HCT116 (cell line): ENCODE measurements at regions not wholly inside any gene's neighbourhood (a gene's known extent, or its start where the extent isn't known, plus 50 kb on each side); places are given as distances from the start of the nearest gene placed in this dataset.

Source experiments
- ATAC-seq: fragments of 200-7000 bp; cut with Tn5 transposase; 2 replicates; pipeline ENCODE4 v1.9.1; 2020; ENCODE audit warnings: mild to moderate bottlenecking, moderate library complexity
- BruUV-seq: library from RNA; stranded (reverse); fragments of 400-500 nt; replicated peaks from 2 replicates; lab custom pipeline; 2021; lab: Mats Ljungman, UMichigan
- CTCF ChIA-PET: fragments of 300-600 bp; sonication (Branson Sonifier 250); formaldehyde crosslinking; loops from one replicate; lab custom pipeline; 2021; ENCODE audit warnings: antibody characterized with exemption; lab: Charles Lee
- POLR2A ChIA-PET: fragments of 300-600, 350-600 bp; sonication (Branson Sonifier 250); formaldehyde crosslinking; loops from one replicate; lab custom pipeline; 2021; ENCODE audit warnings: antibody characterized with exemption; lab: Charles Lee
- RAD21 ChIA-PET, 2 experiments: fragments of 300-600 bp; sonication (Branson Sonifier 250); formaldehyde crosslinking; loops; one replicate each; lab custom pipeline; 2023; ENCODE audit warnings: low total read pairs in 2 of 2; ENCODE audit not compliant: uncharacterized antibody in 2 of 2, unreplicated experiment in 2 of 2, low non-redundant PET in 1 of 2; lab: Charles Lee
- DNase-seq: peaks from one replicate; pipeline ENCODE4 v3.0.0-alpha.2; 2010; ENCODE audit warnings: low read depth, low spot score
- H2AFZ ChIP-seq: fragments of 200-600 bp; shearing (Covaris generic), sonication (generic); 2 replicates; pipeline ENCODE4 v1.6.1; 2017; ENCODE audit warnings: low read depth, mixed run types, mixed read lengths, antibody characterized with exemption, low read length; ENCODE audit not compliant: poor library complexity, severe bottlenecking
- H3K27ac ChIP-seq: 2 replicates; pipeline ENCODE4 v1.5.1; 2012; ENCODE audit warnings: low read depth, low read length
- H3K27me3 ChIP-seq: fragments of 200-600 bp; sonication (generic); 2 replicates; pipeline ENCODE4 v1.6.1; 2016; ENCODE audit warnings: mixed run types, low read length, mixed read lengths; ENCODE audit not compliant: insufficient read depth
- H3K36me3 ChIP-seq, 2 experiments: fragments of 200-500 bp in 1 of 2; fragments of 200-600 bp in 1 of 2; sonication (Bioruptor generic) in 1 of 2; sonication (generic) in 1 of 2; 2 replicates each; pipeline versions ENCODE4 v1.5.1 to v1.6.1; 2014 to 2016; ENCODE audit warnings: low read length in 2 of 2, inconsistent platforms in 1 of 2, mixed read lengths in 1 of 2, mixed run types in 1 of 2; ENCODE audit not compliant: insufficient read depth in 2 of 2, control insufficient read depth in 1 of 2
- H3K4me1 ChIP-seq, 2 experiments: fragments of 200-600 bp in 1 of 2; sonication (generic) in 1 of 2; 2 replicates each; pipeline versions ENCODE4 v1.5.1 to v1.6.1; 2012 to 2017; ENCODE audit warnings: low read length in 2 of 2, inconsistent platforms in 1 of 2, mild to moderate bottlenecking in 1 of 2, mixed read lengths in 1 of 2, mixed run types in 1 of 2, moderate library complexity in 1 of 2; ENCODE audit not compliant: insufficient read depth in 2 of 2, control insufficient read depth in 1 of 2
- H3K4me2 ChIP-seq: fragments of 200-600 bp; sonication (generic); 2 replicates; pipeline ENCODE4 v1.6.1; 2017; ENCODE audit warnings: mixed run types, low read length, mixed read lengths
- H3K4me3 ChIP-seq, 2 experiments: fragments of 200-600 bp in 1 of 2; sonication (generic) in 1 of 2; replicated peaks in 1 of 2; 2 replicates each; pipeline ENCODE4 v1.5.1; 2011 to 2016; ENCODE audit warnings: low read length in 2 of 2, control low read depth in 1 of 2, low read depth in 1 of 2, mild to moderate bottlenecking in 1 of 2, mixed read lengths in 1 of 2, mixed run types in 1 of 2
- H3K79me2 ChIP-seq: fragments of 200-600 bp; sonication (generic); 2 replicates; pipeline ENCODE4 v1.6.1; 2017; ENCODE audit warnings: mild to moderate bottlenecking, mixed run types, low read length, moderate library complexity, mixed read lengths; ENCODE audit not compliant: insufficient read depth
- H3K9ac ChIP-seq: fragments of 200-600 bp; sonication (generic); 2 replicates; pipeline ENCODE4 v1.6.1; 2016; ENCODE audit warnings: low read length, mixed read lengths
- H3K9me2 ChIP-seq: fragments of 200-600 bp; sonication (generic), shearing (Covaris generic); 2 replicates; pipeline ENCODE4 v1.6.1; 2017; ENCODE audit warnings: mixed run types, mild to moderate bottlenecking, moderate library complexity; ENCODE audit not compliant: insufficient read depth
- H3K9me3 ChIP-seq, 2 experiments: fragments of 200-500 bp in 1 of 2; fragments of 200-600 bp in 1 of 2; sonication (Bioruptor generic) in 1 of 2; sonication (generic) in 1 of 2; 2 replicates each; pipeline ENCODE4 v1.6.1; 2014 to 2017; ENCODE audit warnings: low read length in 2 of 2, mixed read lengths in 2 of 2, inconsistent platforms in 1 of 2, low read depth in 1 of 2, mild to moderate bottlenecking in 1 of 2, mixed run types in 1 of 2, moderate library complexity in 1 of 2; ENCODE audit not compliant: control insufficient read depth in 1 of 2, insufficient read depth in 1 of 2
- H4K20me1 ChIP-seq: fragments of 200-600 bp; sonication (generic), shearing (Covaris generic); 2 replicates; pipeline ENCODE4 v1.6.1; 2017; ENCODE audit warnings: mixed run types, mild to moderate bottlenecking, moderate library complexity; ENCODE audit not compliant: insufficient read depth
- CBX3 ChIP-seq: IDR thresholded peaks from 2 replicates; pipeline ENCODE4 v1.6.1; 2012; ENCODE audit warnings: low read depth
- ELF1 ChIP-seq: IDR thresholded peaks from 2 replicates; pipeline ENCODE4 v1.6.1; 2012; ENCODE audit warnings: low read depth, borderline replicate concordance
- EZH2phosphoT487 ChIP-seq: fragments of 200-600 bp; IDR thresholded peaks from 2 replicates; pipeline ENCODE4 v1.6.1; 2018; ENCODE audit warnings: antibody characterized with exemption, borderline replicate concordance
- FOSL1 ChIP-seq: IDR thresholded peaks from 2 replicates; pipeline ENCODE4 v1.6.1; 2012; ENCODE audit warnings: low read depth
- MAX ChIP-seq: IDR thresholded peaks from 2 replicates; pipeline ENCODE4 v1.6.1; 2012
- POLR2A ChIP-seq: IDR thresholded peaks from 2 replicates; pipeline ENCODE4 v1.7.0; 2011; ENCODE audit warnings: borderline replicate concordance; ENCODE audit not compliant: insufficient read depth, insufficient read length; ENCODE audit errors: extremely low read depth
- RAD21 ChIP-seq: IDR thresholded peaks from 2 replicates; pipeline ENCODE4 v1.6.1; 2012; ENCODE audit warnings: low read depth, mild to moderate bottlenecking
- REST ChIP-seq: IDR thresholded peaks from 2 replicates; pipeline ENCODE4 v1.6.1; 2012; ENCODE audit warnings: low read depth
- SIN3A ChIP-seq: IDR thresholded peaks from 2 replicates; pipeline ENCODE4 v1.6.1; 2012; ENCODE audit warnings: low read depth
- YY1 ChIP-seq: IDR thresholded peaks from 2 replicates; pipeline ENCODE4 v1.6.1; 2011; ENCODE audit warnings: low read length, low read depth, moderate library complexity, mild to moderate bottlenecking; ENCODE audit not compliant: insufficient replicate concordance; ENCODE audit errors: extremely low read depth
- ZFX ChIP-seq: fragments of 450-650 bp; IDR thresholded peaks from 2 replicates; pipeline ENCODE4 v1.6.1; 2017
- intact Hi-C: fragments of 100-400 bp; cut with micrococcal nuclease; formaldehyde crosslinking; loops from 2 replicates; pipeline ENCODE4 v1.10.0; 2022

- no peaks in the 10 kb centered on the region for H3K36me3 ChIP-seq
- ChIA-PET POLR2A (no interaction called here), CTCF (no interaction called here), RAD21 (no interaction called here)
- no peak overlapping the region for H2AFZ ChIP-seq
- DNase-seq (no peak), ATAC-seq (no peak)
- H3K4me2 ChIP-seq, result no peak overlapping the region
- no peaks in the 10 kb centered on the region for H3K27me3 ChIP-seq
- H4K20me1 ChIP-seq, result no peaks in the 10 kb centered on the region
- no peak overlapping the region for H3K9ac ChIP-seq
- H3K9me2 ChIP-seq, result no peaks in the 10 kb centered on the region
- TF ChIP-seq MAX (no peak), ZFX (no peak), ELF1 (no peak), SIN3A (no peak), YY1 (no peak), REST (no peak), CBX3 (no peak), POLR2A (no peak), RAD21 (no peak), EZH2phosphoT487 (no peak), FOSL1 (no peak)
- H3K27ac ChIP-seq, result no peak overlapping the region
- H3K4me3 ChIP-seq, result no peak overlapping the region
- no TSS peak for BruUV-seq
- no peaks in the 10 kb centered on the region for H3K9me3 ChIP-seq
- no peaks in the 10 kb centered on the region for H3K79me2 ChIP-seq
- intact Hi-C loops, result no loop called here
- no peaks in the 10 kb centered on the region for H3K4me1 ChIP-seq
These were observed 133.6 kb downstream of the C11orf91 start for GRCh38 chr11:33567004-33567403.
